RPMI8226 (cell line): ENCODE measurements at regions not wholly inside any gene's neighbourhood (a gene's known extent, or its start where the extent isn't known, plus 50 kb on each side); places are given as distances from the start of the nearest gene placed in this dataset.
A peak's percentile ranks its signal among the peaks of the same experiment; 100 is the strongest.

Experiments
- DNase-seq: peaks from one replicate; pipeline ENCODE4 v3.0.0-alpha.2; 2015

DNA sequence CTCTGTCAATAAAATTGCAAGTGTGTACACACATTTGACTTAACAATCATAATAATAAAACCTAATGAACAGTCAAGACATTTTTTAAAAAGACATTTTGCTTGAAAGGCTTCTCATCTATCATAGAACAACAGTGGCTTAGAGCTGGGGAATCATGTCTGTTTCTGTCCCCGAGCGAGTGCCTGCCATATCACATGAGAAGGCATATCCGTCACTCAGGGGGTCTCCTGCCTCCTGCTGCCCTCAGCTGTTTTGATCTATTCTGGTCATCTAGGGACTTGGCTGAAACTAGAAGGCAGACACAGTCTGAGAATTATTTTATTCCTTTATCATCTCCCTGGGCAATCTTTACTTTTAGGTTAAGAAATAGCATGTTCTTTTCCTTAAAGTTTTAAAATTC is 278.7 kb upstream of the KLF6 start:
- no peak for DNase-seq

DNA sequence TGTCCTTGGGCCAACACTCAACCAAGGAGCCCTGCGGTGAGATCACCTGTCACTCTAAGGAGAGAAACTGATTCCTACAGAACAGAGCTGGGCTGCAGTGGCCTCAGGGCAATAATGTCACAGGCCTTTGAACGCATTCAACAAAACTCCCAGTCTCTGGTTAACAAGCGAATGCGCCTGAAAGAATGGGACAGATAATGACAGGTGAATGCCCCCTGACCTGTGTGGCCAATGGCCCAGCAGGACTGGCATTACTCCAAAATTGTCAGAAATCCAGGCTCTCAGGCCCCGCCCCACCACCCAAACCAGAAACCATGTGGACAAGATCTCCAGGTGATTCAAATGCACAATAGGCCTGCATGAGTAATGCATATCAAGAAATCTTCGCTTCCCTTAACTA is 277.7 kb upstream of the KLF6 start:
- no peak for DNase-seq

DNA sequence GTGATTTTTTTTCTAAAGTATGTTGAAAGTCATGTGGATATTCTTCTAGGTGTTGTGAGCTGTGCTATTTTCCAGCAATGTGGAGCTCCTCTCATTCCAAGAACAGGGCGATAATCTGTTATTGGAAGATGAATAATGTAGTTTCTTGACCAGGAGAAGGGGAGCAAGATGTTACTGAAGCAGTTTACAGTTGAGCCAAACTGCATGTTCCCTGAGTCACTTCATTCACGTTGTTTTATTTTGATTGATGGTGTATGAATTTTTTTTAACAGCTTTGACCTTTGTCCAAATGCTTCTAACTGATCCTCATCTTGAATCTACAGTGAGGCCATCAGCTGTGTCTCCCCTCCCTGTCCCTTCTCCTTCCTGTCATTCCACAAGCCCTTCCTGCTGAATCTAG is 277.1 kb upstream of the KLF6 start:
- no peak for DNase-seq

DNA sequence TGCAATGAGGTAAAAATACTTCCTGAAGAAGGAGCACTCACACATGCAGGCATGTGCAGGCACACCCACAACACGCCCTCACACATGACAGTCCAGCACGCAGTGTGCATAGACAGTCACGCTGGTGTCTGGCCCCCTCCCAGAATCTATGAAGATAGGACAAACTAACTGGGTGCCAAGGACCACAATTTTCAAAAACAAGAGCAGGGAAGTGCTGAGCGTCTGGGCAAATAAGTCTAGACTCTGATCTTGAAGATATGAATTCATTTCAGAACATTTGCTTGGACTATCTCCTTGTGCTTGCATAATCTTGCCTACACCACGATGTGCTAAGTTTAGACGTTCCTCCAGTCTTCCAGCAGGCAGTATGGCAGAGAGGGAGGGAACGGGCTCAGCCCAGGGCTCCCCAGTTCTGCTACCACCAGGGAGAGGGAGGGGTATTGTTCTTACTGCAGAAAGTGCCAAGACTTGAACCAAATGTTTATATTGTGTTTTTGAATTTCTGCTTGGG is 276.5 kb upstream of the KLF6 start:
- DNase-seq, result no peak

DNA sequence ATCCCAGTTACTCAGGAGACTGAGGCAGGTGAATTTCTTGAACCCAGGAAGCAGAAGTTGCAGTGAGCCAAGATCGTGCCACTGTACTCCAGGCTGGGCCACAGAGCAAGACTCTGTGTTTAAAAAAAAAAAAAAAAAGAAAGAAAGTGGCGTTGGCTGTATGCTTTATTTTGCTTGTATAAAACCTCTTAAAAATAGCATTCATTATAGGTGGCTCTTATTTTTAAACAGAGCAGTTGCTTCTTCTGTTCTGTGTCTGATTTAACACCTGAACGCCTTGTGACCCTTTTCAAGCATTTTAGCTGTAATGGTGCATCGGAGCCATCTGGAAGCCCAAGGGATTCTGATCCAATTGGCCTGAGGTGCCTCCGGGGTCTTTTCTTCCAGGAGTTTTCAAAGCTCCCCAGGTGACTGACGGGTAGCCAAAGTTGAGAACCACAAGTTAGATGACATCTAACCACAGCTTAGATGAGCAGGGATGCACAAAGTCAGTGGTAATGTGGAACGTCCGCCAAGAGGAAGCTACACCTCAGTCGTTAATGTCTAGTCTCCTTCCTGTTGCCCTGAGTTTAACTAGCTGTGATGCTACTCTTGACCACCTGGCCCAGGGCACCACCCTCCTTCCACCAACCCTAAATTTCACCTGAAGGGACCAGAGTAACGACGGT is 274.6 kb upstream of the KLF6 start:
- DNase-seq, result peak; percentile 26

DNA sequence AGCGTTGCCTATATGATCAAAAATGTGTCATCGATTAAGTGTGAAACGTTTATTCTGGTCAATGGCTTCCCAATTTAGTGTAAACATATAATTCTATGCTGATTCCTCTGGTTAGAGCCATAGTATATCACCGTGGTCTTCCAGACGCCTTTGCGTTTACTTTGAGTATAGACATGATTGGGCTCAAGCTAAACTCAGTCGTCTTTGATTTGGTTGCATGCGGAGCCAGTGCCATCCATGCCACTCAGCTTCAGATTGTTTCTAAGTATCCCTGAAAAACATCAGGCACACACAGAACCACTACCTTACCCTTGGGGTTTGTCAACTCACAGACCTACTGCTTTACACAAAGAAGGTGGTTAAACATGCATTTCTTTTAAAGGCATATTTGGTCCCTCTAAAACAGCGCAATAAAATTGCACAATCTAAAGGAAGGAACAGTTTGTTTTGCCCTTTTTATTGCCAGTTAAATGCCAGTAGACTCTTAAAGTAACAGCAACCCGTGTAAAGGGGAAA is 273.6 kb upstream of the KLF6 start:
- no peak for DNase-seq

DNA sequence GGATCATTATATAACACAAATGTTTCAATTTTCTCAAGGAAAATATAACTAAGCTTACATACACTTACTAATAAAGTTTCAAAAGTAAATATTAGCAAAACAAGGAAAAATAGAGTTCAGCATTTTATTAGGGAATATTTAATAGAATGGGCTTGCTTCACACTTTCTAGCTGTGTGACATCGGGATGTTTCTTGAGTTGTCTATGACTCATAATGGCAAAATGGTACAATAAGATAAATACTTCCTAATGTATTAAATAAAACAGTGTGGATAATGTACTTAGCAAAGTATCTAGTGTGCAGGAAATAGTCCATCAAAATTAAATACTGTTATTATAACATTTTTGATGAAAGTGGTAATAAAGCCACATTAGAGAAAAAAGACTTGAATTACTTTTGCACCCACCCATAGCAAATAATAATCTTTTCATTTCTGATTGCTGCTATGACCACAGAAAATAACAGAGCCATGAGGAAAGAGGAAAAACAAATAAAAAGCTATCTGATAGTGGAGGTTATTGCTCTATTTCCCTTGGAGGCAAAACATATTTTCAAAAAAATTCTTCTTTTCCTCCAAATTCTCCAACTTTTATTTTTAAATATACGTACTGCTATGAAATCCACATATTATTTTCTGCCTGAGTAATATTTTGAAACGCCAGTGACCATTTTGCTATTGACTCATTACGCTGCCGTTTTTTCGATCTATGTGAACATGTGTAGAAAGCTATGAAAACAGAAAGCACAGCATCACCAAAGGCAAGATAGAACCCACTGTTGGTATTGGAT is 272.9 kb upstream of the KLF6 start:
- DNase-seq, result no peak

DNA sequence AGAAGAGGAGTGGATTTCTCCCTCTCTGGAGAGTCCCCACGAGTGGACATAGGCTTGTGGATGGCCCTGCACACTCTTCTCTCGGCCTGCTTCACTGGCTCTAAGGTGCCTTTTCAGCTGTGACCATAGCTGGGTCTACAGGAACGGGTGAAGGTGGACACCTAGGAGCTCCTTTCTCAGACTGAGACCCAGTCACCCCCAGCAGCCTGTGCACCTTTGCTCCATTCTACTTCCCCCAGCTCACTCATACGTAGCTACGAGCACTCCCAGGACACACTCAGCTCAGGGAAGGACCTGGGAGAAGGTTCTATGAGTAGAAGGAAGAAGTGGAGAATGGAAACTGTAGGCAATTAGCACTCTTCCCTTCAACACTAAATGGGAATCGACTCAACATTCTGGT is 272.0 kb upstream of the KLF6 start:
- no peak for DNase-seq

DNA sequence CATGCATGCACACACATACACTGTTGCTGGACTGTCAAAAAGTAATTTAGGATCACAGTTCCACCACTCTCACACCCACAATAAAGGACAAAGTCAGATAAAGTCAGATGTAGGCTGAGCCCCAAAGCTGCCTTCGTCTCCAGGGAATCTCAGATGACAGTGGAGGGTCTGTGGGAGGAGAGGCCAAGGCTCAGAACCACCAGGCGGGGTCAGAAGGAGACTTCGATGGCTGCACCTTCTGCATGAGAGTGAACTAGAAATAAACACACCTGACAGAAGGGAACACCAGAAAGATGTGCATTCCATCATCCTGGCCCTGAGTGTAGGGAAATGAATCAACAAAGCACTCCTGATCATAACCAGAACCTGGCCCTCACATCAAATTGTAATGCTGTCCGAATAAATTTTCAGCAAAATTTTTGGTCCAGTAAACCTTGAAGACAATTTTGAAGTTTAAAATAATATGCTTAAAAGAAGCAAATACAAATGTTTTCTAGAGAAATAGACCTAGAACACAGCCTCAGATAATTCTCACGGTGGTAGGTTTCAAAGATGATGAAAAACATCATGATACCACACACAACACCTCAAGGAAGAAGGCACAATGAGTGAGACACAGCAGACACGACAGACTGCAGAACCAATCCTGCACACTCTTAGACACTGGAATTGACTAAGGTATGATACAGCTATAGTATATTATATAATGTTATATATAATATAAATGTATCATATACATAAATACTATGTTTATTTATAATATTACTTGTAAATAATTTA is 269.8 kb upstream of the KLF6 start:
- DNase-seq, result no peak

DNA sequence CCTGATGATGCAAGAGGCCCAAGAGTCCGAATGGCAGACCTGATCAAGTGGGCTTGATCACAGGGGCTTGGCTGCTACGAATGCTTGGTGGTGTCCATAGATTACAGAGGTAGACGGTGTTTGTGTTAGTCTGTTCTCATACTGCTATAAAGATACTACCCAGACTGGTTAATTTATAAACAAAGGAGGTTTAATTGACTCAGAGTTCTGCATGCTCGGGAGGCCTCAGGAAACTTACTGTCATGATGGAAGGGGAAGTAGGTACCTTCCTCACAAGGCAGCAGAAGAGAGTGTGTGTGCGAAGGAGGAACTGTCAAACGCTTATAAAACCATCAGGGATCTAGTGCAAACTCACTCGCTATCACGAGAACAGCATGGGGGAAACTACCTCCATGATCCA is 268.9 kb upstream of the KLF6 start:
- no peak for DNase-seq

DNA sequence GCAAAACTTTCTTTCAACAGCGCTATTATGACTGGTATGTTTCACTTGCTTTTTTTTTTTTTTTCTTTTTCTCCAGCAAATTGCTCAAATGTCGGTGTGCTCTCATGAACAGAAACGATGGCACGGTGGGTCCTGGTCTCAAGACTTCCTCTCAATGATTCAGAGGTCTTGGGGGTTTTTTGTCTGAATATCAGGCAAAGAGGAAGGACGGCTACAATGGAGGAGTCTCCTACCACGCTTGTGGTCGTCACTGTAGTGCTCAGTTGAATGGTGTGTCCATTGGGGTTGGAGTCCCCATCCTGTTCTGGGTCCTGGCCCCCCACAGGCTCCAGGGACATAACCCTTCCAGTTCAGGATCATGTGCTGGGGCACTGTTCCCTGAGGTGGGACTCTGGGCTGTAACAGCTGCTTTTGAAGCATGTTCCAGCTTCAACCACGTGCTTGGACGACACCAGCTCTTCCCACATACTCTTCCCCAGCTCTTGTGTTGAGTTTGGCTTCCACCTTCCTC is 266.7 kb upstream of the KLF6 start:
- no peak for DNase-seq

DNA sequence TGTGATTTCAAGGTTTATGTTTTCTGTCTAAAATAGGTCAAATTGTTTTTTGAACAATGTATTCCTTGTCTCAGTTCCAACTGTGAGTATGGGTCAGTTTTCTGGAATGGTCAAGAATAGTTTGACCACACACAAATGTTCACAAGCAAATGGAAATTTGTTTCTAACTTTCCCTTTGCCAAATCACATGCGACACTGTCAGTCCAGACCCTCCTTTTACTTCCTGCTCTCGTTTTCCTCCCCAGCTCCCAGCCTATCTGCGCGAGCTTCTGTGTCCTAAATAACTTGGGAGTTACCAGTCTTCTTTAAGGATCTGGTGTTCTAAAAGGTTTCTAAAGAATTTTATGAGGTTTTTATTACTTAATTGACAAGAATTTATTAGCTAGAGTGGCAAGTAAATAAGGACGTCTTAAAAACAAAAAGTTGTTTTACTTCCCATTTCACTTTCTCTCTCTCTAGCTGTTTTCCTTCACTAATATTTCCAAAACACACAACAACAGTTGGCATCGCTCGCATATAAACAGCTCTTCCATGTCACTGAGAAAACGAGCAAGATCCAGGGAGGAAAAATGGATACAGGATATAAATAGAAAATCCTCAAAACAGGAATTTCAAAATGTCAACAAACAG is 266.1 kb upstream of the KLF6 start:
- no peak for DNase-seq

DNA sequence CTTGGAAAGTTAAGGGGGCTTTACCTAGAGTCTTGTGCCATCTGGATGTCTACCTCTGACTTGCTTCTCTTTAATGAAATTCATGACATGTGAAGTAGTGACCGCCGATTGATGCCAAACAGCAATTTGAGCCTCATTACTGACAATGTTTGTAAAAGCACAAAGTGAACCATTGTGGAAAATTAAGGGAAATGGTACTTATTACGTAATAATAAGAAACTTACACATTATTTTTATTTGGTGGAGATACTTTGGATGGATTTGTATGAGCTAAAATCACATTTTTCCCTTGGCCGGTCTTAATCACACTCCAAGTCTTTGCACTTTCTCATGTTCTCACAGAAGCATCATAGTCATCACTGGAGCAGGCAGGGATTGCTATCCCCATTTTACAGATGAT is 265.1 kb upstream of the KLF6 start:
- DNase-seq, result no peak

DNA sequence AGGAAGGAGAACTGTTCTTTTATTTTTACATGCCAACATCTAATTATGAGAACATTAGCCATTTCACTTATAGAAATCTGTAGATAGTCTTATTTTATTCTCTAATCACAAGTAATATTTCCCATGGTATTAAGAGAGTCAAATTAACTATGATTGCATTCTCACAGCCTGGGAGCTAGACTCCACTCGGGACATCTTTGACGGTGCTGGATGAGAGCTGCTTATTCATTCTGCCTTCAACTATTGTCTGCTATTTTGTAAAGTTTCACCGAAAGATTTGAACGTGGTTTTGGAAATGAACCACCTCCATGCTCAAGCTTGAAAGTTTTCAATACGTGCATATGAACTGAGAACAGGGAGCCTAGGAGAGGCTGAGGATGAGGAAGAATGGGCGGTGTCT is 264.3 kb upstream of the KLF6 start:
- no peak for DNase-seq

DNA sequence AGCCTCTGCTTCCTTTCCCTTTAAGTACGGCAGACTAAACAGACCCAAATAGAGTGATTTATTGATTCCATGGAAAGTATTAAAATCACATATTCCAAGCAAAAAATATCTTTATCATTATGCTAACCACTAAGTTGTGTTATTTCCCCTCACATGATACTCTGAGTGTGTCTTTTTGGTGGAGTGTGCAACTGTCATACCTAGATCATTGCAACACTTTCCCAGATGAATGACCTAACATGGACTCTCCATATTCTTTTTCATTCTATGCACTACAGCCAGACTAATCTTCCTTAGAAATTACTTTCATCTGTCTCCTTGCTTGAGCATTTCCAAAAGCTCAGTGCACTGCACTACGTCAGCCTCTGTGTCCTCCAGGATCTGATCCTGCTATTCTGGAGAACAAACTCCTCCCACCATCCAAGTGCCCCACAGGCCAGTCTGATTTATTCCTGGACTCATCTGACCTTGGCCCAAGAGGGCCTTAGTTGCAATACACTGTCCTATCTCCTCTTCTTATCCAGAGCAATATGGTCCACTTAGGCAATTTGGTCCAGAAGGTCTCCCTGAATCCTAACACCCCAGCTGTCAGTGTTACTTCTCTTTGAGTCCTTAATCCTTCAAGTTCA is 263.3 kb upstream of the KLF6 start:
- DNase-seq, result no peak

DNA sequence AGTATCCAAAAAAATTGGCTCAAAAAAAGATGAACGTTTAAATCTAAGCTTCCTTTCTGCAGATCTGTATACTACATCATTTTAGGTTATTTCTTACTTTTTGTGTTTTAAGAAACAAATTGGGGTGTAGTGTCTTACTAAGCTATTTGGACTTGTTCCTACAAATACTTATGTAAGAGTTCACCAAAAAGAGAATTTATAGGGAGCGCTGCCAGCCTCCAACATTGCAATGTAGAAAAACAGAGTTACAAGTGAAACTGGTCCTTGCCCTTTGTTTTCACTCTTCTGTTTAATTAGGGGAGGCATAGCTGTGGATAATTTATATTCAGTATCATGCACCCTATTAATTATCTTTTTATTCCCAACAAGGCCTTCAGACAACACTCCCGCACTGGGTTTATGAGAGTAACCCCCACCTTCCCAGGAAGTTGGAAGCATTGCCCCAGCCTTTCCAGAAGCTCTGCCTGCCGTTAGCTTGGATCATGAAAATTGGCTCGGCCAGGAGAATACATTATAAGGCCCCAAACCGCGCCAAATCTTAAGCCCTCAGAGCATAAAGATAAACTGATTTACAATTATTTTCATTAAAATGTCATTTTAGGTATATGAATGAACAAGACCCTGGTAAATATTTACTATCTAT is 261.8 kb upstream of the KLF6 start:
- DNase-seq, result no peak

DNA sequence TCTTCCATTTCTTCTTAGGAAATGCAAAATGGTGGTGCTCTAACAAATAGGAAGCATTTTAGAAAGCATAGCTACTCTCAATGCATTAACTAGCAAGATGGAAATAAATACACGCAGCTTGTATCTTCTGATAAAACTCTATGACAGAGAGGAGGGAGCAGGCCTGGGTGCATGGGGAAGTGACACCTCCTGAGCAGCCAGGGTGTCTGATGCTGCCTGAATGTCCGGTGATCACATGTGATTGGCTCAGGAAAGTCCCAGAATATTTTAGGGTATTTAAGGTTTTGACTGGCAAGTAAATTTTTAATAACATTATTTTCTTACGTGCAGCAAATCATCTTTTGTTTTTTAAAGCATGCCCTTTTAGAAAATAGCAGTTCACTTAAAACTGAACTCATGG is 261.0 kb upstream of the KLF6 start:
- no peak for DNase-seq

DNA sequence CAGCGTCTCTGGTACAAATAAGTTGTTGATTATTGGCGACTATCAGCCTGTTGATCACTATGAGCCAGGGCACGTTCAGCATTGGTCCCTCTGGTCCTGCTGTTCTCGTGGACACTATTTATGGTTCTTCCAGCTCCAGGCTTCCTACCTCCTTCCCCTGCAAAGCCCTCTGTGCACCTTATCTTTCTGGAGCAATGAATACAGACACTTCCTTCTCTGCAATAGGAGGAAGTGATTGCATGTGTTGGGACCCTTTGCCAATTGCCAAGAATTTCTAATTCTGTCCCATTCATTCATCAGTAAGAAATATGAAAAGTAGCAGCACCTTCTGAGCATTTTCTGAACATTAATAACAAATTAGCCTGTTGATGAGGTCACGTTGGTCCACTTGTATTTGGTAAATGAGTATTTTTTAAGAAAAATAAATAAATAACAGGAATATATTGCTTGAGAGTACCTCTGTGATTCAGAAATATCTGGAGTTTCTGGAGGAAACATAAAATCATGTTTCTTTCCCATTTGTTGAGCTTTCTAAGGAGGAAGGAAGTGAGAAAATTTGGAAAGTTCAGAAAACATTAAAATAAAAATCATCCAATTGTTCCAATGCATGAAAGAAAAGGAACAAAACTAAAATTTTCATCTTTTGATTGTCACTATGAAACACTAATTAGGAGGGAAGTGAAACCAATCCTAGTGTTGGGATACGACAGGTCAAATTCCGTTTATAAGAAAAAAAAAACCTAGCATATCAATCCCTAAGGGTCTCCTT is 259.1 kb upstream of the KLF6 start:
- DNase-seq, result no peak

DNA sequence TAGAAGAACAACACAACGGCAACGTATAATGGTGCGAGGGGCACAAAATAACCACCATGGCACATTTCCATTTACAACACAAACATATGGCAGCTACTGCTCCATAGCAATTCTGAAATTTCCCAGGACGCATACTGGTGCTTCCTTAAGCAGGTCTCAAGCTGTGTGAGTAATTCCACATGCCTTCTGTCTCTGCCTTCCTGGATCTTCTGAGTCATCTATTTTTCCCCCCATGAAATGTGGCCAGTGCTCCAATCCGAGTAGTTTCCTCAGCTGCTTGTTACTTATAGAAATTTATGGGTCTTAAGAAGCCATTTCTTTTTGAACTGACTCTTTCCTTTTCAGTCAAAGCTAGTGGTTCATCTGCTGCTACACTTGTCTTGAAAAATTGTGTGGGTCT is 256.6 kb upstream of the KLF6 start:
- no peak for DNase-seq

DNA sequence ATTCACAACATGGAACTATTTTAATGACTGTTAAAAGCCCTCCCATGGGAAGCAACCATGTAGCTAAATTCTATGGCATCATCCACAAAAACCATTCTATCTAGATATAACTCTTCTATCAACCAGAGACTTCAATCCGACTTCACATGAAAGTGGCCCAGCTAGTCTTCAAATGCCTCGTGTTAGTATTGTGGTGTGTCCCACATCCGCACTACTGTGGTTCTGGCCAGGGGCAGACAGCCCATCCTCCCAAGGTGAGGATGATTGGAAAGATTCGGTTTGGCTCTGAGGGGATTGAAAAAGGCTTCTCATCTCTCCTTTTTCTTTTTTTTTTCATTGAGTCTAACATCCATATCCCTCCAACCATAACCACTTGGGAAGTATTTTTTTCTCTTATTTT is 253.0 kb upstream of the KLF6 start:
- DNase-seq, result no peak

DNA sequence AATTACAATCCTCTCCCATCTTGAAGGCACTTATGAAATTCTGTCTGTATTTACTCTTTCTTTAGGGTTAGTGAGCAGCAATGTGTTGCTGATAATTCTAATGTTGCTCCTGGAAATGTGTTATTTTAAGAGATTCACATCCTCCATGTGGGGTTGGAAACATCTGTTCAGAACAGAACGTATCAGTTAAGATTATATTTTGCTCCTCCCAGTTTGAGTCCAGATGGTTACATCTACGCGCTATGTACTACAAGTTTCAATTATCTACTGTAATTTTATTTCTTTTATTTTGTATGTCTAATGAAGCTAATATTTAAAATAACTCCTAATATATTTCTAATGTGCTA is 250.6 kb upstream of the KLF6 start:
- no peak for DNase-seq
